ENCODE measurements at regions not wholly inside any gene's neighbourhood (a gene's known extent, or its start where the extent isn't known, plus 50 kb on each side); places are given as distances from the start of the nearest gene placed in this dataset.

DNA sequence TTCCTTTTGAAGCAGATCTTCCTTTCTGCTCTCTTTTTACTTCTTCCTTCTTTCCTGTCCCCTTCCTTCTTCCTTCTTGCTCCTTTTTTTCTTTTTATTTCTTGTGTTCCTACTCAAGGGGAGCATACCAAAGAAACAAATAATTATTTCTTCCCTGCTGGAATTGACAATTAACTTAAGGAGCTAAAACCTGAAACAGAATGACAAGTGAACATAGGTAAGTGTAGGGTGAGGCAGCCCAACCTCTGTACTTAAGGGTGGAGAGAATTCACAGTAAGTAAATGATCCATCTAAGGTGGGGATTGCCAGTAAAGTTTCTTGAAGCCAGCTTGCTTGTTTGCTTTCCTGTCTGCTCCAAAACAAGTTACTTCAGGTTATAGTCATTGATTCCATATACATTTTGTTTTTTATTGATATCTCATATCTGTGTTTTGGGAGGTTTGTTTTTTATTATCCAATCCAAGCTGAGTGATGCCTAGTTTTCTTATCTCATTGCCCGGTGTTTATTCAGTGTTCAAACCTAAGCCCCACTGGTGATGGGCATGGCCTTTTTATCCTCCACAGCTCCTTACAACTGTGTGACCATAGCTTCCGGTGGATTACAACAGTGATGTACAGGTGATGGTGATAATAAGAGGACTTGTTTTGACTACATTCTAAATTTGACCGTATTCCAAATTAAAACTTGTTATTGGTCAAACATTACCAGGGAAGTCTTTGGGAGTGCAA, 133.2 kb upstream of the IVNS1ABP start:
- TF ChIP-seq ZFP30 (CRISPR knock-in tag; IDR thresholded peaks at IDR 0.05) (no peak), GLIS3 (CRISPR knock-in tag; IDR thresholded peaks at IDR 0.05) (no peak), ZNF8 (CRISPR knock-in tag; IDR thresholded peaks at IDR 0.05) (no peak), CSDC2 (CRISPR knock-in tag; IDR thresholded peaks at IDR 0.05) (no peak), TOX (CRISPR knock-in tag; IDR thresholded peaks at IDR 0.05; ENCODE audit: borderline replicate concordance) (no peak), ZNF565 (CRISPR knock-in tag; conservative IDR thresholded peaks at IDR 0.05; ENCODE audit: low read depth) (no peak)
- TF ChIP-seq, protein P1, sequence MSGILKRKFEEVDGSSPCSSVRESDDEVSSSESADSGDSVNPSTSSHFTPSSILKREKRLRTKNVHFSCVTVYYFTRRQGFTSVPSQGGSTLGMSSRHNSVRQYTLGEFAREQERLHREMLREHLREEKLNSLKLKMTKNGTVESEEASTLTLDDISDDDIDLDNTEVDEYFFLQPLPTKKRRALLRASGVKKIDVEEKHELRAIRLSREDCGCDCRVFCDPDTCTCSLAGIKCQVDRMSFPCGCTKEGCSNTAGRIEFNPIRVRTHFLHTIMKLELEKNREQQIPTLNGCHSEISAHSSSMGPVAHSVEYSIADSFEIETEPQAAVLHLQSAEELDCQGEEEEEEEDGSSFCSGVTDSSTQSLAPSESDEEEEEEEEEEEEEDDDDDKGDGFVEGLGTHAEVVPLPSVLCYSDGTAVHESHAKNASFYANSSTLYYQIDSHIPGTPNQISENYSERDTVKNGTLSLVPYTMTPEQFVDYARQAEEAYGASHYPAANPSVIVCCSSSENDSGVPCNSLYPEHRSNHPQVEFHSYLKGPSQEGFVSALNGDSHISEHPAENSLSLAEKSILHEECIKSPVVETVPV (CRISPR knock-in tag; IDR thresholded peaks at IDR 0.05) = no peak
- TF ChIP-seq, protein P2, sequence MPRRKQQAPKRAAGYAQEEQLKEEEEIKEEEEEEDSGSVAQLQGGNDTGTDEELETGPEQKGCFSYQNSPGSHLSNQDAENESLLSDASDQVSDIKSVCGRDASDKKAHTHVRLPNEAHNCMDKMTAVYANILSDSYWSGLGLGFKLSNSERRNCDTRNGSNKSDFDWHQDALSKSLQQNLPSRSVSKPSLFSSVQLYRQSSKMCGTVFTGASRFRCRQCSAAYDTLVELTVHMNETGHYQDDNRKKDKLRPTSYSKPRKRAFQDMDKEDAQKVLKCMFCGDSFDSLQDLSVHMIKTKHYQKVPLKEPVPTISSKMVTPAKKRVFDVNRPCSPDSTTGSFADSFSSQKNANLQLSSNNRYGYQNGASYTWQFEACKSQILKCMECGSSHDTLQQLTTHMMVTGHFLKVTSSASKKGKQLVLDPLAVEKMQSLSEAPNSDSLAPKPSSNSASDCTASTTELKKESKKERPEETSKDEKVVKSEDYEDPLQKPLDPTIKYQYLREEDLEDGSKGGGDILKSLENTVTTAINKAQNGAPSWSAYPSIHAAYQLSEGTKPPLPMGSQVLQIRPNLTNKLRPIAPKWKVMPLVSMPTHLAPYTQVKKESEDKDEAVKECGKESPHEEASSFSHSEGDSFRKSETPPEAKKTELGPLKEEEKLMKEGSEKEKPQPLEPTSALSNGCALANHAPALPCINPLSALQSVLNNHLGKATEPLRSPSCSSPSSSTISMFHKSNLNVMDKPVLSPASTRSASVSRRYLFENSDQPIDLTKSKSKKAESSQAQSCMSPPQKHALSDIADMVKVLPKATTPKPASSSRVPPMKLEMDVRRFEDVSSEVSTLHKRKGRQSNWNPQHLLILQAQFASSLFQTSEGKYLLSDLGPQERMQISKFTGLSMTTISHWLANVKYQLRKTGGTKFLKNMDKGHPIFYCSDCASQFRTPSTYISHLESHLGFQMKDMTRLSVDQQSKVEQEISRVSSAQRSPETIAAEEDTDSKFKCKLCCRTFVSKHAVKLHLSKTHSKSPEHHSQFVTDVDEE (CRISPR knock-in tag; IDR thresholded peaks at IDR 0.05) = no peak
- TF ChIP-seq, protein P3, sequence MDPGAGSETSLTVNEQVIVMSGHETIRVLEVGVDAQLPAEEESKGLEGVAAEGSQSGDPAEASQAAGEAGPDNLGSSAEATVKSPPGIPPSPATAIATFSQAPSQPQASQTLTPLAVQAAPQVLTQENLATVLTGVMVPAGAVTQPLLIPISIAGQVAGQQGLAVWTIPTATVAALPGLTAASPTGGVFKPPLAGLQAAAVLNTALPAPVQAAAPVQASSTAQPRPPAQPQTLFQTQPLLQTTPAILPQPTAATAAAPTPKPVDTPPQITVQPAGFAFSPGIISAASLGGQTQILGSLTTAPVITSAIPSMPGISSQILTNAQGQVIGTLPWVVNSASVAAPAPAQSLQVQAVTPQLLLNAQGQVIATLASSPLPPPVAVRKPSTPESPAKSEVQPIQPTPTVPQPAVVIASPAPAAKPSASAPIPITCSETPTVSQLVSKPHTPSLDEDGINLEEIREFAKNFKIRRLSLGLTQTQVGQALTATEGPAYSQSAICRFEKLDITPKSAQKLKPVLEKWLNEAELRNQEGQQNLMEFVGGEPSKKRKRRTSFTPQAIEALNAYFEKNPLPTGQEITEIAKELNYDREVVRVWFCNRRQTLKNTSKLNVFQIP (CRISPR knock-in tag; IDR thresholded peaks at IDR 0.05; ENCODE audit: borderline replicate concordance, low read depth) = no peak
- ATAC-seq = no peak

DNA sequence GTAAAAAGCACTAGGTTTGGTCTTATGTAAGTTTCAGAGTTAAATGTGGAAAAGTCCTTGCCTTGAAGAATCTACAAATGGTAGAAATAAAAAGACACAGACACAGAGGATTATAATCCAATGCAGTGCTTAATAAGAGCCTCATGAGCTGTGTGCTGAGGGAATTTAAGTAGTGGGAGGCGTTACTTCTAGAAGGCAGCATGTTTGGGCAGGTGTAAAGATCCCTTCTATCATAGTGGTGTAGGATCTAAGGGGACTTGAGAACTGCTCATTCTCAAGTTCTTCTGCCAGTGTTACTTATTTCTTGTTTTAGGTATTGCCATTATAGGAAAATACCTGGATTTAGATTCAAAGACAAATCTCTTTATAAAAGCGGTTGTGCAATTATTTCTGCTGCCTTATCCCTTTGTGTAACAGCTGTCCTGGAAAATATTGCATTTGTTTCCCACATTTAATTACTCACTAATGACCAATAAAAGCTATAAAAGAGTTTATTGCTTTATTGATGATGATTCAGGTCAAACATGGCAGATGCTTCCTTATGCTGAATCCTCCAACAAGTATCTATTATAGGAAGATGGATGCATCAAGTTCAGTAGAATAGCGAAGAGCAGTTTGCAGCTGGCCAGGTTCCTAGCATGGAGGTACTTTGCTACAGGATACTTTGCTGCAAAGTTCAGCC, 132.5 kb upstream of the IVNS1ABP start:
- TF ChIP-seq ARNTL (CRISPR knock-in tag; IDR thresholded peaks at IDR 0.05; ENCODE audit: borderline replicate concordance, low read depth) (no peak), GLIS3 (CRISPR knock-in tag; IDR thresholded peaks at IDR 0.05) (no peak)
- TF ChIP-seq, protein P4, sequence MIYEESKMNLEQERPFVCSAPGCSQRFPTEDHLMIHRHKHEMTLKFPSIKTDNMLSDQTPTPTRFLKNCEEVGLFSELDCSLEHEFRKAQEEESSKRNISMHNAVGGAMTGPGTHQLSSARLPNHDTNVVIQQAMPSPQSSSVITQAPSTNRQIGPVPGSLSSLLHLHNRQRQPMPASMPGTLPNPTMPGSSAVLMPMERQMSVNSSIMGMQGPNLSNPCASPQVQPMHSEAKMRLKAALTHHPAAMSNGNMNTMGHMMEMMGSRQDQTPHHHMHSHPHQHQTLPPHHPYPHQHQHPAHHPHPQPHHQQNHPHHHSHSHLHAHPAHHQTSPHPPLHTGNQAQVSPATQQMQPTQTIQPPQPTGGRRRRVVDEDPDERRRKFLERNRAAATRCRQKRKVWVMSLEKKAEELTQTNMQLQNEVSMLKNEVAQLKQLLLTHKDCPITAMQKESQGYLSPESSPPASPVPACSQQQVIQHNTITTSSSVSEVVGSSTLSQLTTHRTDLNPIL (CRISPR knock-in tag; IDR thresholded peaks at IDR 0.05; ENCODE audit: low read depth) = no peak
- TF ChIP-seq, protein P3 (CRISPR knock-in tag; IDR thresholded peaks at IDR 0.05; ENCODE audit: borderline replicate concordance, low read depth) = no peak
- ATAC-seq = no peak

DNA sequence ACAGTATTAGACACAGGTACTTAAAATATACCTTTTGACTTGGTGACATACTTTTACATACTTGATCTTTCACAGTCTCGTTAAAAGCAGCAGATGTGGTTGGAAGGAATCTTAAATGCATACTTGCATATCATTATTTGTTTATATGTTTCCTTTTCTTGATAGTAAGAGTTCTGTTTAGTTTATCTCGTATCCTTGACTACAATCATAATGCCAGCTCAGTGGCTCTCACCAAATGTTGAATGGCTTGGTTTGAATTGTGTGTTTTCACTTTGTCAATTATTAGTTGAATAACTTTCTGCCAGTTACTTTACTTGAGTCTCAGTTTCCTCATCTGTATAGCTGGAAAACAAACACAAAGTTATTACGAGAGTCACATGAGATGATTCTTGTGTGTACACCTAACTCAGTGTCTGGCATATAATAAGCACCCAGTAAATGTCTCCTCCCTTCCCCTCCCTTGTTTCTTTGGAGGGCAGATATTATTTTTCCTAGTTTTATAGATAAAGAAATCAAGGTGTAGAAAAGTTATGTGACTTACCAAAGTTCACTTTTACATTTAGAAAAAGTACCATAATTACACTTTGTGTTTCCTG, 131.6 kb upstream of the IVNS1ABP start:
- no peak for ATAC-seq
- TF ChIP-seq OSR1 (CRISPR knock-in tag; IDR thresholded peaks at IDR 0.05) (no peak), CSDC2 (CRISPR knock-in tag; IDR thresholded peaks at IDR 0.05) (no peak), RARB (CRISPR knock-in tag; IDR thresholded peaks at IDR 0.05) (no peak), ZFP30 (CRISPR knock-in tag; IDR thresholded peaks at IDR 0.05) (no peak), TOX (CRISPR knock-in tag; IDR thresholded peaks at IDR 0.05; ENCODE audit: borderline replicate concordance) (no peak), PPARA (CRISPR knock-in tag; IDR thresholded peaks at IDR 0.05; ENCODE audit: borderline replicate concordance) (no peak), ESRRG (CRISPR knock-in tag; IDR thresholded peaks at IDR 0.05) (no peak), SNAI2 (CRISPR knock-in tag; IDR thresholded peaks at IDR 0.05) (no peak), ZFP3 (CRISPR knock-in tag; IDR thresholded peaks at IDR 0.05) (no peak), ZNF70 (CRISPR knock-in tag; IDR thresholded peaks at IDR 0.05) (no peak), ZNF565 (CRISPR knock-in tag; conservative IDR thresholded peaks at IDR 0.05; ENCODE audit: low read depth) (no peak)
- TF ChIP-seq, protein P3 (CRISPR knock-in tag; IDR thresholded peaks at IDR 0.05; ENCODE audit: borderline replicate concordance, low read depth) = no peak
- TF ChIP-seq, protein P4 (CRISPR knock-in tag; IDR thresholded peaks at IDR 0.05; ENCODE audit: low read depth) = no peak
- TF ChIP-seq, protein P5, sequence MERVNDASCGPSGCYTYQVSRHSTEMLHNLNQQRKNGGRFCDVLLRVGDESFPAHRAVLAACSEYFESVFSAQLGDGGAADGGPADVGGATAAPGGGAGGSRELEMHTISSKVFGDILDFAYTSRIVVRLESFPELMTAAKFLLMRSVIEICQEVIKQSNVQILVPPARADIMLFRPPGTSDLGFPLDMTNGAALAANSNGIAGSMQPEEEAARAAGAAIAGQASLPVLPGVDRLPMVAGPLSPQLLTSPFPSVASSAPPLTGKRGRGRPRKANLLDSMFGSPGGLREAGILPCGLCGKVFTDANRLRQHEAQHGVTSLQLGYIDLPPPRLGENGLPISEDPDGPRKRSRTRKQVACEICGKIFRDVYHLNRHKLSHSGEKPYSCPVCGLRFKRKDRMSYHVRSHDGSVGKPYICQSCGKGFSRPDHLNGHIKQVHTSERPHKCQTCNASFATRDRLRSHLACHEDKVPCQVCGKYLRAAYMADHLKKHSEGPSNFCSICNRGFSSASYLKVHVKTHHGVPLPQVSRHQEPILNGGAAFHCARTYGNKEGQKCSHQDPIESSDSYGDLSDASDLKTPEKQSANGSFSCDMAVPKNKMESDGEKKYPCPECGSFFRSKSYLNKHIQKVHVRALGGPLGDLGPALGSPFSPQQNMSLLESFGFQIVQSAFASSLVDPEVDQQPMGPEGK (CRISPR knock-in tag; IDR thresholded peaks at IDR 0.05; ENCODE audit: borderline replicate concordance) = no peak

Data from SK-N-SH treated with all-trans-retinoic acid at 6 μM for 48 hours (cell line).